GM12875 (cell line): ENCODE measurements at regions not wholly inside any gene's neighbourhood (a gene's known extent, or its start where the extent isn't known, plus 50 kb on each side); places are given as distances from the start of the nearest gene placed in this dataset.

Experiments used
- H3K4me3 ChIP-seq: one replicate; pipeline ENCODE4 v1.5.1; 2011; ENCODE audit warnings: low read depth, low read length, control low read depth
- CTCF ChIP-seq: IDR thresholded peaks from 2 replicates; pipeline ENCODE4 v1.5.1; 2011; ENCODE audit warnings: low read depth, mild to moderate bottlenecking, control low read depth, inconsistent platforms, low read length, moderate library complexity, borderline replicate concordance; ENCODE audit not compliant: insufficient read depth

GRCh38 chr1:177737456-177737855 lies 232.4 kb downstream of the SEC16B start:
- no peak overlapping the region for H3K4me3 ChIP-seq
- no peak for TF ChIP-seq CTCF

GRCh38 chr1:177732178-177732577 lies 237.7 kb downstream of the SEC16B start:
- H3K4me3 ChIP-seq, result no peak overlapping the region
- TF ChIP-seq CTCF, result no peak

DNA sequence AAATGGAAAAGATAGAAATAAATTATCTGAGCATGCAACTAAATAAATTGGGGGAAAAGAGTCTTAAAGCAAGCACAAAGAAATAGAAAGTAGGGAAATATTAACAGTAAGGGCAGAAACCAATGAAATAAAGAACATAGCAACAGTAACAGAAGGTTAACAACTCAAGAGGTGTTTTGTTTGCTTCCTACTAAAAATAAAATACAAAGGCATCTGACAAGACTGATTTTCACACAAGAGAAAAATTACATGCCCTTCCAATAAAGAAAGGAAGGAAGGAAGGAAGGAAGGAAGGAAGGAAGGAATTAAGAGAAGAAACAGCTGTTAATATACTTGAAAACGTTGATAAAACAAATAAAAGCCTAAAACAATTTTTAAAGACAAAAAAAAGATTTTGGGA lies 240.2 kb downstream of the SEC16B start:
- no peak for TF ChIP-seq CTCF

DNA sequence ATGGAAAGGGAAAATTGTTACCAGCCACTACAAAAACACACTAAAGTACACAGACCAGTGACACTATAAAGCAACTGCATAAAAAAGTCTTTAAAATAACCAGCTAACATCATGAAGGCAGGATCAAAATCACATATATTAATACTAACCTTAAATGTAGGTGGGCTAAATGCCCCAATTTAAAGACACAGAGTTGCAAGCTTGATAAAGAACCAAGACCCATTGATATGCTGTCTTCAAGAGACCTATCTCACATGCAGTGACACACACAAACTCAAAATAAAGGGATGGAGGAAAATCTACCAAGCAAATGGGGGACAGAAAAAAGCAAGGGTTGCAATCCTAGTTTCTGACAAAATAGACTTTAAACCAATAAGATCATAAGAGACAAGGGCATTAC lies 246.3 kb downstream of the SEC16B start:
- H3K4me3 ChIP-seq, result no peak overlapping the region
- TF ChIP-seq CTCF, result no peak

More for the DNA sequence above, 240.2 kb downstream of the SEC16B start:
- H3K4me3 ChIP-seq, result no peak overlapping the region

DNA sequence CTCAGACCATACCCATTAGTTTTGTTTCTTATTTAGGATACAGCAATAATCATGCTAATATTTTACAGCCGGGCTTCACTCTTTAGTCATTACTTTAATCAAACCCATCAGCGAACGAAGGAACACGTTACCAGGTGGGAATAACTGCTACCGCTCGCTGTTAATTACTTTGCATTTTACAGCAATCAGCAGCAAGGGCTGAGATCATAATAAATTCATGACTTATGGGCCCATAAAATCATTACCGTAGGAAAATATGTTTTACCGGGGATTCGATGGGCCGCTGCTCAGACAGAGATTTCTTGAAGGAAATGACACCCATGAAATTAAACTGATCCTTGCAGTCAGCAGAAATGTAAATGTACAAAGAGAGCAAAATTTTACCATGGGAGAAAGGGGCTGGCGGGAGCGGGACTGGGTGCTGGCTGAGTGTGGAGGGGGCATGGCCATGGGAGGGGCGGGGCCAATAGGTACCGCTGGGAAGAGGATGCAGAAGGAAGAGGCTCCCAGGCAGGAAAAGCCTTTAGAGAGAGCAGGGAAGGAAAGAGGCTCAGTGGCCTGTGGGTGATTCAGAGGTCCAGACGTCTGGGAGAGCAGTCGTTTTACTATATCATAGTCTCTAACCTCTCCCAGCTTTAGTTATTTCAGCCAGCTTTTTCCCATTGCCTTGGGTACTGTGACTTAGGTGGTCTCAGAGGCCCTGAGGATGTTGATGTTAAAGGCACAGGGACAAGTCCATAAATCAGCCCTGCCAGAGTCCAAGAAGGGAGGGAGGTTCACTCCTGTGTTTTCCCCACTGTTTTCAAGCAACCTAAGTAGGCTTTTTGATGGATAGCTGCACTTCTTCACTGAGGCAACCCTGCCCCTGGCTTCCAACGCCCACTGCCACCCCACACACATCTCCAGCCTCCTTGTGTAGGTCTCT lies 258.9 kb downstream of the SEC16B start:
- no peak for TF ChIP-seq CTCF
- no peak overlapping the region for H3K4me3 ChIP-seq

DNA sequence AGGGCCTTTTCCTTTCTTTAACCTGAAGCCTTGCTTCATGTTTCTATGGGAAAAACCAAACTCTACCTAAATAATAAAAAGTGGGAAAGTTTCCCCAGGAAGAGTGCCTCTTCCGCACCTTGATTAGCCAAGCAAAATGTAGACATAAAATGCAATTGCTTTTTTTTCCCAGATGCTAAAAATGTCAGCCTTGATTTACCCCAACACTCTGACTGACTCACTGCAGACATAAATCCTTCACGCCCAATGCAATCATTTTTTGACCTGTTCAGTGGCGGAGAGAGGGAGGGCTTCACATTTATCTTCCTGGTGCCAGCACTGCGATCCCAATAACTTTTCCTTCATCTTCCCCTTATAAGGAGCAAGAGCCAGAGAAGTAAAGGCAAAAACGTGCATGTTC lies 261.5 kb downstream of the SEC16B start:
- TF ChIP-seq CTCF, result no peak

GRCh38 chr1:177706977-177707376 lies 262.9 kb downstream of the SEC16B start:
- H3K4me3 ChIP-seq, result no peak overlapping the region
- TF ChIP-seq CTCF, result no peak

More for the DNA sequence above, 261.5 kb downstream of the SEC16B start:
- no peak overlapping the region for H3K4me3 ChIP-seq
